ENCODE measurements at regions not wholly inside any gene's neighbourhood (a gene's known extent, or its start where the extent isn't known, plus 50 kb on each side); places are given as distances from the start of the nearest gene placed in this dataset.
"Not testable (repeated sequence)": the region's sequence is repeated elsewhere in the genome, so short reads cannot be mapped to it uniquely, and the experiment has no call there.

DNA sequence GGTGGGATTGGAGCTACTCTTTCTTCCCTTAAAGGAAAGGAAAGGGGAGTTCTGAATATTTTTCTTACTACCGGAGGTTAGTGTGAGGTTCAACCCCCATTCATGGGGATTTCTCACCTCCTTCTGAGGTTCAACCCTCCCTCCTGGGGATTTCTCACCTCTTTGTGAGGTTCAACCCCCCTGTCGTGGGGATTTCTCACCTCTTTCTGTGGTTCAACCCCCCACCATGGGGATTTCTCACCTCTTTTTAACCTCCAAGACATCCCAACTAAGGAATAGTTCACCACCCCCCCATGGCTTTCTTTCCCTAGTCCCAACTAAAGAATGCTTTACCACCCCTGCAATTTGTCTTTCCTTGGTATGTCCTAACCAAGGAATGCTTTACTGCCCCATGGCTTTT, 520.3 kb downstream of the EDEM1 start:
- no peak for DNase-seq

DNA sequence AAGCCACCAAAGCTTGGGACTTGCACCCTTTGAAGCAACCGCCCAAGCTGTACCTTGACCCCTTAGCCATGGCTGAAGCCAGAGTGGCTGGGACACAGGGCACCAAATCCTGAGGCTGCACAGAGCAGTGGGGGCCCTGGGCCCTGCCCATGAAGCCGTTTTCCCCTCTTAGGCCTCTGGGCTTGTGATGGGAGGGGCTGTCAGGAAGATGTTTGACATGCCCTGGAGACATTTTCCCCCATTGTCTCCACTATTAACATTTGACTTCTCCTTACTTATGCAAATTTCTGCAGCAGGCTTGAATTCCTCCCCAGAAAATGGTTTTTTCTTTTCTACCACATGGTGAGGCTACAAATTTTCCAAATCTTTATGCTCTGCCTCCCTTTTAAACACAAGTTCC, 522.2 kb downstream of the EDEM1 start:
- DNase-seq: no peak

DNA sequence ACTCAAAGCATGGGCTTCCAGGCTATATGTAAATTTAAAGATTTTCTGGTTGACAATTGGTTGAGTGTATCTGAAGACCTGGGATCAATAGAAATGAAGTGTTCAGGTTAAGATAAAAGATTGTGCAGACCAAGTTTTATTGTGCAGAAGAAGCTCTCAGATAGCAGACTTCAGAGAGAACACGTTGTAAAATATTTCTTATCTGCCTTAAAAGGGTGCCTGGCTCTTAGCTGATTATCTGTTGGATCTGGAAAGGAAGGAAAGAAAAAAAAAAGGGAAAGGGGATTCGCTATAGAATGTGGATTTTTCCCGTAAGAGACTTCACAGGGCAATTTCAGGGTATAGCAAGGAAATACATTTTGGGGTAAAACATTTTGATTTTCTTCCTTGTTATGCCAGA, 523.2 kb downstream of the EDEM1 start:
- DNase-seq: no peak

DNA sequence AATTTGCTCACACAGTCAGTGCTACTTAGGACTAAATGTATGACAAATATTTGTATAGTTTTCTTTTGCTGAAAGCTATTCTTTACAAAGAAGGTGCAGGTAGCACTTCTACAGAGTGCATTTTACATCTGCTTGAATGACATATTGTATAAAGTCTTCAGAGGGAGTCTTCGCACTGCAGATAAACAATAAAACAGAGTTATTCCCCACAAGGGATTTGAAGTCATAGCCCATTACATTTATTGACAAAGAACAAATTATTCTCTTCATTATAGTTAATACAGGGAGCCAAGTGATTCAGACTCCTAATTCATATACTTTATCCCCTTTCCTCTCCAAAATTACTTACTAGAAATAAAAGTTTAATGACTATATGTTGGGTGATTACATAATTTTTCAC, 529.7 kb downstream of the EDEM1 start:
- DNase-seq: no peak

DNA sequence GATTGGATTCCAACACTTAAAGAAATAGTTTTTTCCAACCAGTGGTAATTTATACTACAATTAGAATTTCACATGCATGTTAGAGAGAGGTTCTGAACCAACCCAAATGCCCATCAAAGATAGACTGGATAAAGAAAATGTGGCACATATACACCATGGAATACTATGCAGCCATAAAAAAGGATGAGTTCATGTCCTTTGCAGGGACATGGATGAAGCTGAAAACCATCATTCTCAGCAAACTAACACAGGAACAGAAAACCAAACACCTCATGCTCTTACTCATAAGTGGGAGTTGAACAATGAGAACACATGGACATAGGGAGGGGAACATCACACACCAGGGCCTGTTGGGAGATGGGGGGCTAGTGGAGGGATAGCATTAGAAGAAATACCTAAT, 532.2 kb downstream of the EDEM1 start:
- DNase-seq: not testable (repeated sequence)

DNA sequence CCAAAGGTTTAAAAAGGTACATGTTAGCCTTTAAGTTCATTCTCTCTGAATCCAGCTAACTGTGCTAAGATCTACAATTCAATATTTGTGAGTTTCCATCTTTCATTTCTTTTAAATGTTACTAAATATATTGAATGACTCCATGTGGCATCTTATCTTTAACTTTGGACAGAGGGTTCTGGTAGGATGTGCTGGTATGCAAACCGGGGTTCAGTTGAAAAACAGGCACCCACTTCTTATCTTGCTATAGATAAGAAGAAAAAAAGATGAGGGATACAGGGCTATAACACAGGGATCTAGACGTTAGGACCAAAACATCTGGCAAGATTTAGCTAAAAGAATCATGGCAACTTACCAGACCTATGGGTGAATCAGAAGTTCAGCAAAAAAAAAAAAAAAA, 538.3 kb downstream of the EDEM1 start:
- no peak for DNase-seq

DNA sequence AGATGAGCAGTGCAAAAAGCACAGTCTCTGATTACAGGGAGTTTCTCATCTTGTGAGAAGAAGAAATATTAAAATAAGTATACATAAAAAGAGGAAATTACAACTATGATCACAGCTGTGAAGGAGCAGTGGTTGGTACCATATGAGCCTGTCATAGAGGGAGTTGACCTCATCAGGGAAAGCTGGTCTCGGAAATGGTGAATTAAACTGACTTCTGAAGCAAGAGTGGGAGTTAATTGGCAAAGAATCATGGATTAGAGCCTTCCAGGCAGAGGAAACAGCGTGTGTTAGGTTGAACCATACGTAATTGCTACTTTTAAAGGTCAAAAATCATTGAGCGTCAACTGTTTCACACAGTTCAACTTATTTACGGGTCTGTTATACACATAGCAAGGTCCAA, 539.1 kb downstream of the EDEM1 start:
- no peak for DNase-seq

DNA sequence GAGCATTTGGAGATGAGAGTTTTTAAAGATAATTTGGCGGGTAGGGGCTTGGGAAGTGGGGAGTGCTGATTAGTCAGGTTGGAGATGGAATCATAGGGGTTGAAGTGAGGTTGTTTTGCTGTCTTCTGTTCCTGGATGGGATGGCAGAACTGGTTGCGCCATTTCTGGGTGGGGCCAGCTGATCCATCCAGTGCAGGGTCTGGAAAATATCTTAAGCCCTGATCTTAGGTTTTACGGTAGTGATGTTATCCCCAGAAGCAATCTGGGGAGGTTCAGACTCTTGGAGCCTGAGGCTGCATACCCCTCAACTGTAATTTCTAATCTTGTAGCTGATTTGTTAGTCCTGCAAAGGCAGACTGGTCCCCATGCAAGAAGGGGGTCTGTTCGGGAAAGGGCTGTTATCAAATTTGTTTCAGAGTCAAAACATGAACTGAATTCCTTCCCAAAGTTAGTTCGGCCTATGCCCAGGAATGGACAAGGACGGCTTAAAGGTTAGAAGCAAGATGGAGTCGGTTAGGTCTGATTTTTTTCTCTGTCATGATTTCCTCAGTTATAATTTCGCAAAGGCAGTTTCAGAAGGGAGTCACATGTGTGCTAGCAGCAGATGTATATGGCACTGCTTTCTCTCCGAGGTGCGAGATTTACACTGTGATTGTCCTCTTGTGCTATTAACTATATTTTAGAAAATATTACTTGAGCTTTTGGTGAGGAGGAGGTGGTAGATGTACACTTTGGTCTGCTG, 540.4 kb downstream of the EDEM1 start:
- no peak for DNase-seq

DNA sequence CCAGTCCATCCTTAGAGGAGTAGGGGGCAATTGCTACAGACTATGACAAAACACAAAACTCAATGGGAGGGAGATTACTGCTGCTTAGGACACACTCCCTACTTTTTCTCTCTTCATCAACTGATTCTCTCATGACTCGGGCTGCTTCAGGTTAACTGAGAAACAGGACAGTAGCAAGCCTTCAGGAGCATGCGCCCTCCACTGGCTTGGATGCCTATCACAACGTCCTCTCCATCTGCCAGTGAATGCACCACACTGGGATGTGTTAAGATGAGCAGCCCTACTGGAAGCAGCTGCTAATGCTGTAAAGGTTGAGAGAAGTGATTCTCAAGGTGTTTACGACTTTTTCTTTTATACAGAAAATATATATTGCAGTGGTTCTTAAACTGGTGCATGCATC, 542.3 kb downstream of the EDEM1 start:
- DNase-seq: no peak

DNA sequence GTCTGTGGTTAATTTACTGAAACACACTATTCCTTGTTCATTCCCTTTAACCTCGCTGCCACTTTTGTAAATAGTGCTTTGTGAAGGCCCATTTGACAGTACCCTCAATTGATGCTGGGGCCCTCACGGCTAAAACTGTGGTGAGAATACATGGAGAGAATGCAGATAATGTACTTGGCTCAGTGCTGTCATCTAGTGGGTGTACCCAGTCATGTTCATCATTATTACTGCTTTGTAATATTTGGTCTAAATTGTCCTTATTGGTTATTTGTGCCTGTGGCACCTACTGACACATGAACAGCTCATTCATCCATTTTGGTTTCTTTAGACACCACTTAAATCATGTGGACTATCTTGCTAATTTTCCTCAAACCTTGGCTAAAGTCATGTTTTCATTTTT, 543.6 kb downstream of the EDEM1 start:
- no peak for DNase-seq

DNA sequence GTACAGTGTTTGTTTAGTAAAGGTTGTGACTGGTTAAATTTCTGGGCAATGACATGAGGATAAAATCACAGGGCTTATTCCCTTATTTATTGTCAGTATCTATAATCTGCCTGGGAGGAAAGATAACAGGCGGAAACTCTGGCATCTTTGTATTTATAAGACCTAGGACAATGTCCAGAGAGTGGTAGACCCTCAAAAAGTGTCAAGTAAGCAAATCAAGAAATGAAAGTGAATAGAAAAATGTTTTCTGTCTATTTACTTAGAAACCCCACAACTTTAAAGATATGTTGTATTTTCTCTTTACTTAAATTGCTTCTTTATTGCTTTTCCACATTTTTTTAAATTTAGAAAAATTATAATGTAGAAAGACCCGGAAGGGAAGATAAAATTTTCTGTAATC, 544.6 kb downstream of the EDEM1 start:
- DNase-seq: no peak

DNA sequence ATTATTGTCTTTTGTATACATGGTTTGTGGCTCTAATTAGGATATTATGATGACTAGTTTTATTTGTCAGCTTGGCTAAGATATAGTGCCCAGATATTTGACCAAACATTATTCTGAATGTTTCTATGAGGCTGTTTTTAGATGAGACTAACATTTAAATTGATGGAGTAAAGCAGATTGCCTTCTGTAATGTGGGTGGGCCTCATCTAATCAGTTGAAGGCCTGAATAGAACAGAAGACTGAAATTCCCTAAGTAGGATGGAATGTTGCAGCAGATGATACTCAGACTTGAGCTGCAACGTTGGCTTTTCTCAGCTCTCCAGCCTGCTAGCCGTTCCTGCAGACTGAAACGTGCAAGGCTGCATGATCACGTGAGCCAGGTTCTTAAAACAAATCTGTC, 546.5 kb downstream of the EDEM1 start:
- no peak for DNase-seq

DNA sequence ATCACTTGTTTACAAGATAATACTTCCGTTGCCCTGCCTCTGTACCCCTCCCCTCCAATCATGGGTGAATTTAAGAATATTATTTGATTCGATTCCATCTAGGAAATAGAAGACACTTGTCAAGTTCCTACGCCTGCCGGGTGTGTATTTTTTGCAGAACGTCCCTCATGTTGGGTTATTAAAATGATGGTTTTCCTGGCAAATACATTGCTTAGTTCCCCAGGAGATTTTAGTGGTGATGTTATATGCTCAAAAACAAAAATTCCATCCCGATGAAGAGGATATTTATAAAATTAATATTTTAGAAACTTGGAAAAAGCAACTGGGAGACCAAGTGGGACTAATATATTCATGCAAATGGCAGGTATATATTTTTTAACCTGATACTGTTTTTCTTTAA, 548.4 kb downstream of the EDEM1 start:
- no peak for DNase-seq

DNA sequence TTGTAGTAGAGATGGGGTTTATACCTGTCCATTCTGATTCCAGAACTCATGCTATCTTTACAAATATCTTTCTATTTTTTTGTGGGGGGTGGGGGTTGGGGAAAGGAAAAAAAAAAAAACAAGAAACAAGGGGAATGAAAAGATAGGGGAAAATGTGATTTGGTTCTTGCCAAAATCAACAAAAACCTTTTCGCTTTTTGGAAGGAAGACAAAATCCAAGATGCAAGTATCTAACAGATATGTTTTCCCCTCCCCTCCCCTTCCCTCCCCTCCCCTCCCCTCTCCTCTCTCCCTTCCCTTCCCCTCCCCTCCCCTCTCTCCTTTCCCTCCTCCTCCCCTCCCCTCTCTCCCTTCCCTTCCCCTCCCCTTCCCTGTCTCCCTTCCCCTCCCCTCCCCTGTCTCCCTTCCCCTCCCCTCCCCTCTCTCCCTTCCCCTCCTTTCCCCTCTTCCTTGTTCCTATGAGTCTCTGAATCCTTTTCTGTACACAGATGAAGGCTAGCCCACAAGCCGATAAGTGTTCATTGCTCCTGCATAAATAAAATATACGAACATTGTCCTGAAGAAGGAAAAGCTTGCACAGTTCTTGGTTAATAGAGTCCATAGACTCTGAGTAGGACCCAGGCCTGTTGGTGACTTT, 551.9 kb downstream of the EDEM1 start:
- no peak for DNase-seq

DNA sequence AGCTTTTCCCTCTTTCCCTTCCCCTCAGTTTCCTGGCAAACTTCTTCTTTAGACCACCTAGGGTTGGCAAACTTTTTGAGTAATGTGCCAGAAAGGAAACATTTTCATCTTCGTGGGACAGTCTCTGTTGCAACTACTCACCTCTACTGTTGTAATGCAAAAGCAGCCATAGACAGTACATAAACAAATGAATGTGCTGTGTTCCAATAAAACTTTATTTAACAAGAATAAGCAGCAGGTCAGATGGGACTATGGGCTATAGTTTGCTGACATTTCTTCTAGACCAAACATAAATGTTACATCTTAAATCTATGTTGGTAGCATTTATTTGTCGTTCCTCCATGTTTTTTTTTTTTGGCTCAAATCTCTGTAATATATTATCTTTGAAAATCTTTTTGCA, 552.4 kb downstream of the EDEM1 start:
- DNase-seq: no peak

DNA sequence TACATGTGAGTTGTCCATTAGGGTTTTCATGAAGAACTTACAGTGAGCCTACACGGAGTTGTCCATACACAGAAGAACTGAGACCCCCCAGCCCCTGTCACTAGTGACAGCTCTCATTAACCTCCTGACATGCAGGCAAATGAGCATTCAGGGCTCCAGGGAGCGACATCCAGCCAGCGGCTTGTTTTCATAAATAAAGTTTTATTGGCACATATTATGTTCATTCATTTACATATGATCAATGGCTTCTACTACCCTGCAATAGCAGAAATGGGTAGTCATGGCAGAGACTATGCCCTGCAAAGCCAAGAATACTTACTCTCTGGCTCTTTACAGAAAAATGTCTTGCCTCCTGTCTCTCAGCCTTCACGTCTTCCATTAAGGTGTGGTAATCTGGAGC, 553.5 kb downstream of the EDEM1 start:
- DNase-seq: no peak

DNA sequence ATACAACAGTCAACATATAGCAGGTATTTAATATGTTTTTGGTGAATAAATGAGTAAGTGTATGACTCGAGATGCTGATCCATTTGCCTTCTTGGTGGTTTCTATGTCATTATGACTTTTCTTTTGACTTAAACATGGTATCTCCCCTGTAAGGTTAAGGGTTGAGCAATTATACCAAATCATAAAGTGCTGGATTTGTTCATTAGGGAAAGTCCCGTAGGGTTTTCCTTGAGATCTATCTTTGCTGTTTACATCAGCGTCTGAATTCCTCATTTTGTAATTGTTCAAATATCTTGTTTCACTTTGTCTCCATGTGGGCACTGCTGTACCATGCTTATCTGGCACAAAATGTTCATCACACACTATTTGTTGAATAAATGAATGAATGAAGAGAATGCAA, 562.6 kb downstream of the EDEM1 start:
- no peak for DNase-seq

DNA sequence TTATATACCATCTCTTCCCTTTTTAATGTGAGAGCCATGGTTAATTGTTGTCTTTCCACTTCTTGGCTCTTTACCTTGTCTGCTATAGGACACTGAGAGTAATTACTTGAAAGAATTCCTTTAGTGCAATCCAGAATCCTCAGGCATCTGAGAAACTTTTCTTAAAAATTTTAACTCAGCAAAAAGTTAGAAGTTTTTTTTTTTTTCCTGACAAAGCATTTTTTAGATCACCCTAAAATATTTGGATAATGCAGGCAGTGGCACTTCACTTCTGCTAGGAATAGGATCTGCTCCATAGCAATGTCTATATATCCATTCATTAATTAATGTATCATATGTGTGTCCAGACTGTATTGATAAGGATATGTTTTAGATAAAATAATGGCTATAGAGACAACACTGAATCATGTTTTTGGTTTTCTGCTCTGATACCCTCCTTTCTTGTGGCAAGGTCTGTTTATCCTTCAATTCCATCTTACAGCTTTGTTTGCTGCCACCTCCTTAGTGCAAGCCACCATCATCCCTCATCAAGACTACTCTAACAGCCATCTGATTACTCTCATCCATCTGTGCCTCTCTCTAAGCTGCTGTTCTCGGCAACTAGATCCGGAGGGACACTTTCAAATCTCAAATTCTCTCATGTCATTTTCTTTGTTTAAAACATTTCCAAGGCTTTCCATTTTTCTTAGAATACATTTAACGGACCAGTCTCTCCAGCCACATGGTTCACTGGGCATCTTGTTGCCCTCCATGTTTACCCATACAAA, 563.5 kb downstream of the EDEM1 start:
- DNase-seq: no peak

DNA sequence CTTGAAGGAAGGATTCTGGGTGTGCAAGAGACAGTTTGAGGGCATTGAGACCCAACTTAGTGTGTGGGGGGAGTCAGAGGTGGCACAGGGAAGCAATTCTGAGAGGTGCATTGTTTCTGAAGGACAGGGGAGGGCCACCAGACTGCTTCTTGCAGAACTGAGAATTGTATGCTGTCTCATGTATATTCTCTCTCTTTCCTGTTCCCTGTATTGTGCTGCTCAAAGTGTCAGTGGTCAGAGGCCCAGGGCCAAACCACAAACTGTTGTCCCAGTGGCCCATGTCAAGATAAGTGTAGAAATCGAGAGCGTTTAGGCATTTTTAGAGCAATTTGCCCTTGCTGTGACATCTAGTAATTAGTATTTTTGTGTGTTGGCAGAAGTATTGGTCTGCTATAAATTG, 567.1 kb downstream of the EDEM1 start:
- DNase-seq: no peak

DNA sequence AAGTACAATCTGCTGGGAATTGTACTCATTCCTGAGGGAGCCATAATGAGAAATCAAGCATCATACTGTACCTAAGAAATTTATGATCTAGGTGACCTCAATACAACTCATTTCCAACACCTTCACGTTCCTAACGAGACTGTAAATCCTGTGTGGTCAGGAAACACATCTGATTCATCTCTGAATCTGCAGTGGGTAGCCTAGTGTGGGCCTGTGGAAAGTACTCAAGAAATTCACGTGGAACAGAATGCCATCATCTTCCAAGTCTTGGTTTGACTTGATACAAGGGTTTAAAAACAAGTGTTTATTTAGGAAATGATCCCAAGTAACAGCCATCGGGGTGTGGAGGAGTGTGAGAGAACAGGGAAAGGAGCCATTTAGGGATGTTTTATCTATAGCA, 568.9 kb downstream of the EDEM1 start:
- no peak for DNase-seq

DNA sequence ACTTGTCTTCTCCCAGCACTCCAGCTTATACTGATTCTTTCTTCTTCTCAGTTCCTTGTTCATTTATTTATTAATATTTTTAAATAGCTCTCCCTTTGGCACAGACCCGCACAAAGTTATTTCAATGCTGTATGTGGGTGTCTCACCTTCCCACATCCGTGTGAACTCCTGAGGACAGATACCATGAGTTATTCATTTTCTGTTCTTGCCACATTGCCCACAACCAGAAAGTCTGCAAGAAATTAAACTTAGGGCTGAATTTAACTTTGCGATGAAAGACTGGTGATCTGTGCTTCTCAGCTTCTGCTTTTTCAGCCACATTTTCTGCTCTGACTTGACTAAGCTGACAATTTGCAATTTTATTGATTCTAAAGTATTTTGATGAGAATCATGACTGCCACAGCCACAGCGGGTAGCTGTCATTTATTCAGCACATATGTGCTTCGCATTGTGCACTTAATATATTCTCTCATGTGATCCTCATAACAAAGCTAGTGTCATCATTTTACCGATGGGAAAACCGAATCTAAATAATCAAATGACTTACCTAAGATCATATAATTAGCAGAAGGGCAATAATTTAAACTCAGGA, 569.8 kb downstream of the EDEM1 start:
- no peak for DNase-seq

DNA sequence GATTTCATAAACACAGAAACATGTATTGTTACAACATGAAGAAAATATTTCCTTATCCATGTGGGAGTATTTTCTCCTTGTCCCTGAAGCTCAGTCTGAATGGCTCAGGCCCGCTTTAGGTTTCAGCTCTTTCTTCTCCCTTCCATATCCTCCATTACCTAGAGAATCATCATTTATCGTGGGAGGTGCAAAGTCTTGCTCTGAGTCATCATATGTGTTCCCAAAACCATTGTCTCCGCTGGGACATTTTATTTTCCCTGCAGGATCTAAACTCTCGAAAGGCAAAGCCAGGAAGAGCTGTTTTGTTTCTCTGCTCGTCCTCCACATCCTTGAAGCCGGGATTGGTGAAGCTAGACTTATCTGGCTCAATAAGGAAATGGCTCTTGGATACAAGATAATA, 571.2 kb downstream of the EDEM1 start:
- no peak for DNase-seq

DNA sequence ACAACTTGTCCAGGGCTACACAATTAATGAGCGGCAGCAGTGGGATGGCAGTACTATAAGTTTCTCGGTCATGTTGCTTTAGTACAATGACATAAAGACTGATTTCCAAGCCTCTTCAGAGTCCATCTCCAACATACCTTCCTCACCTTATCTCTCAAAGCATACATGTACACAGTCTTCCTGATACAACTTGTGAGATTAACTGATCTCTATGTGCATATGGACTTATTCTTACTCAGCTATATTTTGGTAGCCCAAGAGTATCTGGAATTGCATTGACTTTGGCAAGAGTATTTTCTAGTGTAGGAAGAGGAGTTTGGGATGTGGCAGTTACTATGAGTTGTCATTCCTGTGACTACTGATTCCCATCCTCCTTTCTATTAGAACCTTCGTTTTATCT, 575.0 kb downstream of the EDEM1 start:
- no peak for DNase-seq

DNA sequence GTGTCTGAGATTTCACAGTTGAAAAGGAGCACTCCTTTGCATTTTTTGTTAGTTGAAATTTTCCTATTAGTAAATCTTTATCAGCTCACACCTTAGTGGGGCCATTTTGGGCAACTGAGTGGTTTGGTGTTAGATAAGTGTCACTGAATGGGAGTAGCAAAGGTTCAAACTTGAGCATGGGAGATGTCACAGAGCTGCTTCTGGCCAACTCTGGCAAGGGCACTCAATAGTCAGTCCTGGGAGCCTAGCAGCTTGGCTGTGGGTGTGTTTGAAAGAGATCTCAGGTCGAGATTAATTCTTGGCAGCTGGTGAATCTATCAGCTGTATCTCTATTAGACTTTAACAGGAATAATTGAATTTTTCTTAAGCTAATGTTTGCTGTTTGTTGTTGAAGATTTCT, 579.3 kb downstream of the EDEM1 start:
- no peak for DNase-seq
